ENCODE measurements at regions not wholly inside any gene's neighbourhood (a gene's known extent, or its start where the extent isn't known, plus 50 kb on each side); places are given as distances from the start of the nearest gene placed in this dataset.
A peak's percentile ranks its signal among the peaks of the same experiment; 100 is the strongest.

GRCh38 chrX:13938051-13938828 is 91.5 kb downstream of the GEMIN8 start:
- Mint-ChIP-seq H3K4me3 (ENCODE audit: unreplicated experiment) (peak overlapping the region; percentile 81), H3K27ac (ENCODE audit: low read depth, unreplicated experiment) (peak overlapping the region; percentile 79), H3K27me3 (ENCODE audit: insufficient read depth, unreplicated experiment) (peaks cover 56% of the 10 kb centered on the region), H3K36me3 (ENCODE audit: insufficient read depth, unreplicated experiment) (no peaks in the 10 kb centered on the region), H3K4me1 (ENCODE audit: insufficient read depth, unreplicated experiment) (peaks cover 5% of the 10 kb centered on the region), H3K9me3 (ENCODE audit: unreplicated experiment) (no peaks in the 10 kb centered on the region)
- ChIA-PET POLR2A (interaction anchor here (0.6 to 4.1 kb wide), 15 partner anchors 14 to 1332 kb away, joined by 3 to 63 read pairs (median 5); partner anchors contain the start of genes ASB9, GEMIN8, OFD1 and TRAPPC2), CTCF (interaction anchor here (0.7 to 2.0 kb wide), 6 partner anchors 14 to 247 kb away, joined by 3 to 11 read pairs (median 3); partner anchors contain the start of gene GEMIN8)
- intact Hi-C loops (cut with micrococcal nuclease): loop anchor here (5.0 kb wide), 3 partner anchors 41 to 186 kb away; partner anchors contain the start of gene GEMIN8
- BruUV-seq (replicated peaks): no TSS peak
- TF ChIP-seq, protein P1, sequence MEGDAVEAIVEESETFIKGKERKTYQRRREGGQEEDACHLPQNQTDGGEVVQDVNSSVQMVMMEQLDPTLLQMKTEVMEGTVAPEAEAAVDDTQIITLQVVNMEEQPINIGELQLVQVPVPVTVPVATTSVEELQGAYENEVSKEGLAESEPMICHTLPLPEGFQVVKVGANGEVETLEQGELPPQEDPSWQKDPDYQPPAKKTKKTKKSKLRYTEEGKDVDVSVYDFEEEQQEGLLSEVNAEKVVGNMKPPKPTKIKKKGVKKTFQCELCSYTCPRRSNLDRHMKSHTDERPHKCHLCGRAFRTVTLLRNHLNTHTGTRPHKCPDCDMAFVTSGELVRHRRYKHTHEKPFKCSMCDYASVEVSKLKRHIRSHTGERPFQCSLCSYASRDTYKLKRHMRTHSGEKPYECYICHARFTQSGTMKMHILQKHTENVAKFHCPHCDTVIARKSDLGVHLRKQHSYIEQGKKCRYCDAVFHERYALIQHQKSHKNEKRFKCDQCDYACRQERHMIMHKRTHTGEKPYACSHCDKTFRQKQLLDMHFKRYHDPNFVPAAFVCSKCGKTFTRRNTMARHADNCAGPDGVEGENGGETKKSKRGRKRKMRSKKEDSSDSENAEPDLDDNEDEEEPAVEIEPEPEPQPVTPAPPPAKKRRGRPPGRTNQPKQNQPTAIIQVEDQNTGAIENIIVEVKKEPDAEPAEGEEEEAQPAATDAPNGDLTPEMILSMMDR (IDR thresholded peaks at IDR 0.05; ENCODE audit: unreplicated experiment): no peak
- DNase-seq (ENCODE audit: unreplicated experiment): peak; percentile 40

GRCh38 chrX:13937370-13938050 is 92.2 kb downstream of the GEMIN8 start:
- intact Hi-C loops (cut with micrococcal nuclease): loop anchor here (5.0 kb wide), 3 partner anchors 40 to 185 kb away; partner anchors contain the start of gene GEMIN8
- no TSS peak for BruUV-seq (replicated peaks)
- CTCF ChIA-PET: interaction anchor here (0.6 to 2.0 kb wide), 9 partner anchors 13 to 246 kb away, joined by 3 to 11 read pairs (median 3); partner anchors contain the start of gene GEMIN8
- no peak for DNase-seq (ENCODE audit: unreplicated experiment)
- Mint-ChIP-seq H3K4me1 (ENCODE audit: insufficient read depth, unreplicated experiment) (peaks cover 8% of the 10 kb centered on the region), H3K27ac (ENCODE audit: low read depth, unreplicated experiment) (peak overlapping the region; percentile 79), H3K36me3 (ENCODE audit: insufficient read depth, unreplicated experiment) (no peaks in the 10 kb centered on the region), H3K27me3 (ENCODE audit: insufficient read depth, unreplicated experiment) (peaks cover 63% of the 10 kb centered on the region), H3K9me3 (ENCODE audit: unreplicated experiment) (no peaks in the 10 kb centered on the region), H3K4me3 (ENCODE audit: unreplicated experiment) (peak overlapping the region; percentile 81)
- TF ChIP-seq, protein P1 (IDR thresholded peaks at IDR 0.05; ENCODE audit: unreplicated experiment): no peak
- POLR2A ChIA-PET: interaction anchor here (0.6 to 4.1 kb wide), 15 partner anchors 13 to 1333 kb away, joined by 3 to 63 read pairs (median 5); partner anchors contain the start of genes ASB9, GEMIN8, OFD1 and TRAPPC2

GRCh38 chrX:13936521-13937225 is 93.0 kb downstream of the GEMIN8 start:
- ChIA-PET POLR2A (interaction anchor here (0.7 to 4.1 kb wide), 8 partner anchors 12 to 252 kb away, joined by 3 to 63 read pairs (median 8); partner anchors contain the start of genes GEMIN8, OFD1 and TRAPPC2), CTCF (interaction anchor here (0.7 to 1.0 kb wide), 2 partner anchors 12 to 37 kb away, joined by 3 to 4 read pairs; no protein-coding TSS in a partner anchor)

More at GRCh38 chrX:13936521-13937225, 93.0 kb downstream of the GEMIN8 start:
- Mint-ChIP-seq H3K9me3 (ENCODE audit: unreplicated experiment) (no peaks in the 10 kb centered on the region), H3K4me1 (ENCODE audit: insufficient read depth, unreplicated experiment) (peaks cover 13% of the 10 kb centered on the region), H3K27ac (ENCODE audit: low read depth, unreplicated experiment) (peak overlapping the region; percentile 79), H3K36me3 (ENCODE audit: insufficient read depth, unreplicated experiment) (no peaks in the 10 kb centered on the region), H3K27me3 (ENCODE audit: insufficient read depth, unreplicated experiment) (peaks cover 67% of the 10 kb centered on the region), H3K4me3 (ENCODE audit: unreplicated experiment) (peak overlapping the region; percentile 81)
- DNase-seq (ENCODE audit: unreplicated experiment): no peak
- TF ChIP-seq, protein P1 (IDR thresholded peaks at IDR 0.05; ENCODE audit: unreplicated experiment): no peak
- TSS peak; percentile 33 for BruUV-seq (replicated peaks)
- intact Hi-C loops (cut with micrococcal nuclease): loop anchor here (5.0 kb wide), 3 partner anchors 39 to 184 kb away; partner anchors contain the start of gene GEMIN8
